ENCODE measurements at regions not wholly inside any gene's neighbourhood (a gene's known extent, or its start where the extent isn't known, plus 50 kb on each side); places are given as distances from the start of the nearest gene placed in this dataset.
"Not testable (repeated sequence)": the region's sequence is repeated elsewhere in the genome, so short reads cannot be mapped to it uniquely, and the experiment has no call there.

GRCh38 chr10:57472823-57473619 lies 794.7 kb downstream of the IPMK start:
- no peak for DNase-seq

- no peak for DNase-seq
These were observed 798.7 kb downstream of the IPMK start for GRCh38 chr10:57468894-57469432.

- no peak for DNase-seq
These were observed 802.5 kb downstream of the IPMK start for GRCh38 chr10:57465155-57465554.

GRCh38 chr10:57460540-57460939 lies 807.2 kb downstream of the IPMK start:
- no peak for DNase-seq

- DNase-seq = no peak
These were observed 809.7 kb downstream of the IPMK start for GRCh38 chr10:57457972-57458512.

GRCh38 chr10:57430376-57430775 lies 837.3 kb downstream of the IPMK start:
- no peak for DNase-seq

- no peak for DNase-seq
These were observed 846.8 kb downstream of the IPMK start for GRCh38 chr10:57420881-57421280.

GRCh38 chr10:57418476-57418875 lies 849.2 kb downstream of the IPMK start:
- DNase-seq = no peak

- DNase-seq = no peak
These were observed 871.8 kb downstream of the IPMK start for GRCh38 chr10:57395923-57396322.

GRCh38 chr10:57367412-57367811 lies 900.3 kb downstream of the IPMK start:
- no peak for DNase-seq

GRCh38 chr10:57362811-57363210 lies 904.9 kb downstream of the IPMK start:
- no peak for DNase-seq

GRCh38 chr10:57353403-57354003 lies 914.2 kb downstream of the IPMK start:
- DNase-seq = no peak

- no peak for DNase-seq
These were observed 916.6 kb downstream of the IPMK start for GRCh38 chr10:57351076-57351475.

GRCh38 chr10:57341294-57341693 lies 926.4 kb downstream of the IPMK start:
- no peak for DNase-seq

- no peak for DNase-seq
These were observed 928.7 kb downstream of the IPMK start for GRCh38 chr10:57338823-57339558.

- DNase-seq = no peak
These were observed 930.8 kb downstream of the IPMK start for GRCh38 chr10:57336865-57337264.

- DNase-seq = no peak
These were observed 931.4 kb downstream of the IPMK start for GRCh38 chr10:57336341-57336740.

GRCh38 chr10:57334523-57334922 lies 933.2 kb downstream of the IPMK start:
- DNase-seq = no peak

GRCh38 chr10:57333880-57334279 lies 933.8 kb downstream of the IPMK start:
- no peak for DNase-seq

- DNase-seq = not testable (repeated sequence)
These were observed 946.3 kb downstream of the IPMK start for GRCh38 chr10:57321400-57321854.

GRCh38 chr10:57320416-57320815 lies 947.3 kb downstream of the IPMK start:
- no peak for DNase-seq

GRCh38 chr10:57314046-57314445 lies 953.0 kb upstream of the ZWINT start:
- DNase-seq = no peak

GRCh38 chr10:57303566-57303965 lies 942.5 kb upstream of the ZWINT start:
- DNase-seq = no peak
